Body of pancreas (tissue), 4 donors: ENCODE measurements at regions not wholly inside any gene's neighbourhood (a gene's known extent, or its start where the extent isn't known, plus 50 kb on each side); places are given as distances from the start of the nearest gene placed in this dataset.

ENCODE experiments used
- ATAC-seq: fragments of 150-250 bp; one replicate; pipeline ENCODE4 v1.9.1; 2016
- DNase-seq, 4 donors: peaks; one replicate each; pipeline ENCODE4 v3.0.0-alpha.2; 2019
- H3K27ac ChIP-seq, 4 donors: fragments of 200-600 bp; sonication (generic); 1 replicate in 3 of 4; 2 replicates in 1 of 4; pipeline versions ENCODE4 v1.5.1 to v1.6.1; 2016 to 2019; ENCODE audit warnings: mild to moderate bottlenecking in 1 of 4, mixed read lengths in 1 of 4, moderate library complexity in 1 of 4
- H3K27me3 ChIP-seq, 2 donors: fragments of 200-600 bp; sonication (generic); one replicate each; pipeline ENCODE4 v1.6.0; 2016; ENCODE audit warnings: mild to moderate bottlenecking in 1 of 2
- H3K36me3 ChIP-seq, 2 donors: fragments of 200-600 bp; sonication (generic); replicated peaks in 1 of 2; 2 replicates each; pipeline ENCODE4 v1.5.1; 2016; ENCODE audit warnings: low read depth in 2 of 2; ENCODE audit not compliant: insufficient read depth in 1 of 2
- H3K4me1 ChIP-seq: fragments of 200-600 bp; sonication (generic); one replicate; pipeline ENCODE4 v1.6.0; 2016
- H3K4me3 ChIP-seq, 2 donors: fragments of 200-600 bp; sonication (generic); 1 replicate in 1 of 2; 2 replicates in 1 of 2; pipeline ENCODE4 v1.5.1; 2016 to 2019
- H3K9me3 ChIP-seq, 3 donors: fragments of 200-600 bp; sonication (generic); 1 replicate in 2 of 3; 2 replicates in 1 of 3; pipeline ENCODE4 v1.5.1; 2016
- POLR2A ChIP-seq, 3 donors: fragments of 450-650 bp; IDR thresholded peaks; one replicate each; pipeline ENCODE4 v1.6.1; 2016; ENCODE audit warnings: antibody characterized with exemption in 3 of 3, mild to moderate bottlenecking in 2 of 3
- WGBS, 2 donors: methylation state at CpG; one replicate each; pipeline ENCODE4 v1.1.5; 2017; 5-methylcytosine and 5-hydroxymethylcytosine counted together
- intact Hi-C: fragments of 100-400 bp; cut with DNase I; formaldehyde crosslinking; loops from one replicate; pipeline ENCODE4 v1.15.1; 2023
- TF ChIP-seq, protein P1 (sequence below), 7 experiments: fragments of 450-650 bp in 4 of 7; fragments of 200-600 bp in 3 of 7; sonication (generic) in 3 of 7; IDR thresholded peaks; one replicate each; pipeline ENCODE4 v1.5.1; 2016 to 2019; ENCODE audit warnings: antibody characterized with exemption in 7 of 7

DNA sequence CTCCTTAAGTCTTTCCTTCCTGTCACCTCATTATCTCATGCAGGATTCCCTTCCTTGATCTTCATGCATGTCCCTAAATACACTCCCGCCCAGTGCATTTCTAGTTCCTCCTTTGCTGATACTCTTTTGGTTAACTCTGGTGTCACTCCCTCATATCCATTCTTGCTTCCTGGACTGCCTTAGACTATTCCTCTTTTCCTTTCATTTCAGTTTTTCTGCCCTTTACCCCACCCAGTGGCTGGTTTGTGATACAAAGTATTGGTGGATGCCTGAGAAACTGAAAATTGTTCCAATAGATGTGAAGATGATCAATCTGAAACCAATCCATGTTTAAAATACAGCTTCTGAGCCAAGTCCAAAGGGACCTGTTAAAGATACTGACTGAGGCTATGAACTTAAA lies 553.8 kb upstream of the CAMK1G start:
- Histone ChIP-seq H3K27me3 (no peaks in the 10 kb centered on the region), H3K27ac (peak overlapping the region in 2 of 4 donors; percentile 61 to 65), H3K4me3 (no peak overlapping the region), H3K36me3 (no peaks in the 10 kb centered on the region), H3K4me1 (peaks cover 12% of the 10 kb centered on the region), H3K9me3 (no peaks in the 10 kb centered on the region)
- TF ChIP-seq, protein P1, sequence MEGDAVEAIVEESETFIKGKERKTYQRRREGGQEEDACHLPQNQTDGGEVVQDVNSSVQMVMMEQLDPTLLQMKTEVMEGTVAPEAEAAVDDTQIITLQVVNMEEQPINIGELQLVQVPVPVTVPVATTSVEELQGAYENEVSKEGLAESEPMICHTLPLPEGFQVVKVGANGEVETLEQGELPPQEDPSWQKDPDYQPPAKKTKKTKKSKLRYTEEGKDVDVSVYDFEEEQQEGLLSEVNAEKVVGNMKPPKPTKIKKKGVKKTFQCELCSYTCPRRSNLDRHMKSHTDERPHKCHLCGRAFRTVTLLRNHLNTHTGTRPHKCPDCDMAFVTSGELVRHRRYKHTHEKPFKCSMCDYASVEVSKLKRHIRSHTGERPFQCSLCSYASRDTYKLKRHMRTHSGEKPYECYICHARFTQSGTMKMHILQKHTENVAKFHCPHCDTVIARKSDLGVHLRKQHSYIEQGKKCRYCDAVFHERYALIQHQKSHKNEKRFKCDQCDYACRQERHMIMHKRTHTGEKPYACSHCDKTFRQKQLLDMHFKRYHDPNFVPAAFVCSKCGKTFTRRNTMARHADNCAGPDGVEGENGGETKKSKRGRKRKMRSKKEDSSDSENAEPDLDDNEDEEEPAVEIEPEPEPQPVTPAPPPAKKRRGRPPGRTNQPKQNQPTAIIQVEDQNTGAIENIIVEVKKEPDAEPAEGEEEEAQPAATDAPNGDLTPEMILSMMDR (IDR thresholded peaks at IDR 0.05), result peak in 3 of 7 experiments; percentile 14 to 39 (median 32)
- TF ChIP-seq POLR2A (IDR thresholded peaks at IDR 0.05), result no peak
- WGBS, 2 donors, result 84 to 95% methylated on average over 1 of the region's 1 CpG
- intact Hi-C loops, result no loop called here
- ATAC-seq, result no peak
- DNase-seq, result no peak

DNA sequence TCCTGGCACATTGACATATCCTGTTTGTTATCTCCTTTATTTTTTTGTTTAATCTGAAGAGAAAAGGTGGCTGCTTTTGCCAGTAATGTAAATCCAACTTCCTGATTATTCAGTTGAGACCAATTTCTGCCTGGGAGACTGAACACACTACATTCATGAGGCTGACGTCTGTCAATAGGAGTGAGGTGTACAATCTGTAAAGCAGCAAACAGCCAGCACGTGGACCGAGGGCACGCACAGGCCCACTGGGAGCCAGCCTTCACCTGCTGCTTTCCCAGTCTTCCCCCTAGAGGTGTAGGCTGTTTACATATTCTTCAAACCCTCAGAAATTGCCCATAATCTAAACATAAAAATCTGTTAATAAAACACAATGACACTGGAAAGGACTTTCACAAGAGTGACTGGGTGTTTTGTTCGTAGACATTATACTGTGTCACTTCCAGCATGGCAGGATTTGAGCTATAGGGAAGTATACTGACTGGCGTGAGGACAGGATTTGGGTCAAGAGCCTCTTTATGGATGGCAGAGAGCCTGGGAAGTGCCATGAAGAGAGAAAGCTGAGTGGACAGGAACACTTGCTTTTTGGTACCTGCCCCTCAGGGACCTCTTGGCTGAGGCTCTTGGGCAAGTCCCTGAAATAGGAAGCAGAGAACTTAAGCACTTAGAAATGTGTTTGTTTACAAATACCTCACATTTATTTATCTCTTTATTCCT lies 552.9 kb upstream of the CAMK1G start:
- no peaks in the 10 kb centered on the region for H3K27me3 ChIP-seq
- H3K27ac ChIP-seq, result peak overlapping the region; percentile 56 to 70 (median 63)
- DNase-seq (peak; percentile 54 to 84 (median 78)), ATAC-seq (peak; percentile 90)
- no peaks in the 10 kb centered on the region for H3K36me3 ChIP-seq
- H3K4me3 ChIP-seq, result no peak overlapping the region
- intact Hi-C loops, result no loop called here
- TF ChIP-seq, protein P1 (IDR thresholded peaks at IDR 0.05), result peak in 4 of 7 experiments; percentile 29 to 40 (median 36)
- no peak for TF ChIP-seq POLR2A (IDR thresholded peaks at IDR 0.05)
- H3K9me3 ChIP-seq, result no peaks in the 10 kb centered on the region
- peaks cover 12% of the 10 kb centered on the region for H3K4me1 ChIP-seq
- WGBS, 2 donors, result 16 to 23% methylated on average over 6 of the region's 6 CpGs

DNA sequence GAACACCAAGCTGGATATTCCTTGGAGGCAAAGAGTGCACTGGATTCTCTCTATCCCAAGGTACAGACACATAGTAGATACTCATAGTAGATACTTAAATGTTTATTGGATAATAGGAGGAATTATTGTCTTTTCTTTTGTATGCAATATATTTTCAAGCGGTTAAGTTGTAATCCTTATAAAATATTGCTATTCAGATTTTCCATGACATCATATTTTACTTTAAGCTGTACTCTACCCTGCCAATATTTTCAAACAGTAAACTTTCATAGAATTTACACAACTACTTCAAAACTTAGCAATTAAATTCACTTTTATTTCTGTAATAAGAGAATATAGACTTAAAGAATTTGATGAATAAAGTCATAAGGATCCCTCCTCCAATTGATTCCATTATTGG lies 546.5 kb upstream of the CAMK1G start:
- ATAC-seq (no peak), DNase-seq (no peak)
- Histone ChIP-seq H3K4me1 (no peaks in the 10 kb centered on the region), H3K36me3 (no peaks in the 10 kb centered on the region), H3K27me3 (no peaks in the 10 kb centered on the region), H3K27ac (no peak overlapping the region), H3K4me3 (no peak overlapping the region), H3K9me3 (no peaks in the 10 kb centered on the region)
- WGBS, 2 donors, result 78 to 79% methylated on average over 1 of the region's 1 CpG
- intact Hi-C loops, result no loop called here
- TF ChIP-seq, protein P1 (IDR thresholded peaks at IDR 0.05), result no peak
- TF ChIP-seq POLR2A (IDR thresholded peaks at IDR 0.05), result no peak

DNA sequence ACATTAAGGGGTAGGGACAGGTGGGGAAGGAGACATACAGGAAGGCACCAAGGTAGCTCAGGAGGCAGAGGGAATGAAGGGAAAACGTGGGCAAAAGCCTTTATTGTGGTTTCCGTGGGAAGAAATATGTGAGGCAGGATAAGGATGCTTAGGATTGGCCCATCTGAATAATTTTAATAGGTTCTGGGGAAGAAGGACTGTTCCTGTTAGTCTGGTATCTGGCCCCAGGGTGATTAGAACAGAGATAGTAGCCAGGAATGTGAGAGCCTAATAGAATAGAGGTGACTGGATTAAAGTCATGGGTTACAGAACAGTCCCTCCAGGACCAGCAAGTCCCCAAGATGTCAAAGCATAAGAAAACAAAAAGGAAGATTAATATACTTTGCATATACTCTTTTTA lies 545.2 kb upstream of the CAMK1G start:
- Histone ChIP-seq H3K9me3 (no peaks in the 10 kb centered on the region), H3K27ac (no peak overlapping the region), H3K36me3 (no peaks in the 10 kb centered on the region), H3K4me1 (no peaks in the 10 kb centered on the region), H3K4me3 (no peak overlapping the region), H3K27me3 (no peaks in the 10 kb centered on the region)
- ATAC-seq (no peak), DNase-seq (no peak)
- 21 to 57% methylated on average over 2 of the region's 2 CpGs for WGBS, 2 donors
- TF ChIP-seq POLR2A (IDR thresholded peaks at IDR 0.05), result no peak
- TF ChIP-seq, protein P1 (IDR thresholded peaks at IDR 0.05), result no peak
- intact Hi-C loops, result no loop called here

DNA sequence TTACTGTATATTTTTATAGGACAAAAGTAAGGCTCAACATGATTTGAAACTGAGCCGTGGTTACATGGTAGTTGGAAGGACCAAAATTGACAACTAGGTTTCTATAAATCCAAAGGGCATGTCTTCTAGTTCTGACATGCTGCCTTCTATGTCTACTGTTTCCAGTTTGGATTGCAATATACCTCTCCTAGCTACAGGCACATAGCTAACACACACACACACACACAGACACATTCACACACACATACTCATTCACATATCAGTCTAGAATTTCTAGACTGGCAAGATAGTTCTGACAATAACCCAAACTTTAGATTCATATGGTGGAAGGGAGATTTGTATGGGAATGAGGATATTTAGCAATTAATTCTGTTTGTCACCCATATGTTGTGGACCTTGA lies 544.8 kb upstream of the CAMK1G start:
- intact Hi-C loops, result no loop called here
- ATAC-seq (no peak), DNase-seq (no peak)
- no peaks in the 10 kb centered on the region for H3K27me3 ChIP-seq
- H3K27ac ChIP-seq, result peak overlapping the region in 1 of 4 donors; percentile 51
- TF ChIP-seq POLR2A (IDR thresholded peaks at IDR 0.05), result no peak
- TF ChIP-seq, protein P1 (IDR thresholded peaks at IDR 0.05), result no peak
- peaks cover under 1% of the 10 kb centered on the region for H3K4me1 ChIP-seq
- H3K4me3 ChIP-seq, result no peak overlapping the region
- no peaks in the 10 kb centered on the region for H3K9me3 ChIP-seq
- WGBS, 2 donors, result 80 to 84% methylated on average over 1 of the region's 1 CpG
- no peaks in the 10 kb centered on the region for H3K36me3 ChIP-seq
